Loucy (cell line): ENCODE measurements at regions not wholly inside any gene's neighbourhood (a gene's known extent, or its start where the extent isn't known, plus 50 kb on each side); places are given as distances from the start of the nearest gene placed in this dataset.

Source experiments
- H2AFZ ChIP-seq: fragments of 200-600 bp; sonication (generic); 2 replicates; pipeline ENCODE4 v1.6.0; 2016; ENCODE audit warnings: antibody characterized with exemption, mild to moderate bottlenecking, low read length, moderate library complexity
- H3F3A ChIP-seq: fragments of 200-600 bp; 2 replicates; pipeline ENCODE4 v1.6.0; 2016; ENCODE audit warnings: antibody characterized with exemption, low read depth, mild to moderate bottlenecking
- H3K27me3 ChIP-seq: fragments of 200-600 bp; sonication (generic); 2 replicates; pipeline ENCODE4 v1.6.1; 2014; ENCODE audit warnings: low read length, mild to moderate bottlenecking; ENCODE audit not compliant: insufficient read depth, poor library complexity, severe bottlenecking
- H3K36me3 ChIP-seq: fragments of 200-600 bp; sonication (generic); 2 replicates; pipeline ENCODE4 v1.6.1; 2016; ENCODE audit warnings: low read length; ENCODE audit not compliant: insufficient read depth
- H3K4me1 ChIP-seq: fragments of 200-600 bp; sonication (generic); 2 replicates; pipeline ENCODE4 v1.5.1; 2014; ENCODE audit warnings: low read length, mild to moderate bottlenecking; ENCODE audit not compliant: insufficient read depth, poor library complexity, severe bottlenecking
- H3K4me2 ChIP-seq: fragments of 200-600 bp; sonication (generic); 2 replicates; pipeline ENCODE4 v1.6.0; 2014; ENCODE audit warnings: antibody characterized with exemption, low read length, low read depth, mild to moderate bottlenecking; ENCODE audit not compliant: poor library complexity, severe bottlenecking
- H3K4me3 ChIP-seq: fragments of 200-600 bp; sonication (generic); 2 replicates; pipeline ENCODE4 v1.5.1; 2014; ENCODE audit warnings: low read length, mild to moderate bottlenecking, mixed read lengths; ENCODE audit not compliant: poor library complexity, severe bottlenecking
- H3K79me2 ChIP-seq: fragments of 200-600 bp; sonication (generic); 2 replicates; pipeline ENCODE4 v1.6.1; 2014; ENCODE audit warnings: low read length; ENCODE audit not compliant: insufficient read depth
- H3K9ac ChIP-seq: fragments of 200-600 bp; sonication (generic); 2 replicates; pipeline ENCODE4 v1.6.0; 2014; ENCODE audit warnings: mild to moderate bottlenecking, low read depth, low read length, moderate library complexity; ENCODE audit not compliant: poor library complexity, severe bottlenecking
- H3K9me2 ChIP-seq: fragments of 200-600 bp; sonication (generic); replicated peaks from 2 replicates; pipeline ENCODE4 v1.6.1; 2016; ENCODE audit warnings: low read depth, low read length, mixed read lengths
- H3K9me3 ChIP-seq: fragments of 200-600 bp; sonication (generic); 2 replicates; pipeline ENCODE4 v1.6.1; 2014; ENCODE audit warnings: mild to moderate bottlenecking, antibody characterized with exemption, low read length, low read depth; ENCODE audit not compliant: insufficient read depth
- H4K20me1 ChIP-seq: fragments of 200-600 bp; sonication (generic); 2 replicates; pipeline ENCODE4 v1.6.0; 2014; ENCODE audit warnings: antibody characterized with exemption, low read length, mild to moderate bottlenecking; ENCODE audit not compliant: insufficient read depth, poor library complexity, severe bottlenecking
- EZH2phosphoT487 ChIP-seq: fragments of 200-600 bp; IDR thresholded peaks from 2 replicates; pipeline ENCODE4 v1.6.1; 2018; ENCODE audit warnings: antibody characterized with exemption, mild to moderate bottlenecking, moderate library complexity, borderline replicate concordance
- TF ChIP-seq, protein P1 (sequence below): fragments of 200-600 bp; sonication (generic); conservative IDR thresholded peaks from 2 replicates; pipeline ENCODE4 v1.5.1; 2014; ENCODE audit warnings: mild to moderate bottlenecking, antibody characterized with exemption, low read length

DNA sequence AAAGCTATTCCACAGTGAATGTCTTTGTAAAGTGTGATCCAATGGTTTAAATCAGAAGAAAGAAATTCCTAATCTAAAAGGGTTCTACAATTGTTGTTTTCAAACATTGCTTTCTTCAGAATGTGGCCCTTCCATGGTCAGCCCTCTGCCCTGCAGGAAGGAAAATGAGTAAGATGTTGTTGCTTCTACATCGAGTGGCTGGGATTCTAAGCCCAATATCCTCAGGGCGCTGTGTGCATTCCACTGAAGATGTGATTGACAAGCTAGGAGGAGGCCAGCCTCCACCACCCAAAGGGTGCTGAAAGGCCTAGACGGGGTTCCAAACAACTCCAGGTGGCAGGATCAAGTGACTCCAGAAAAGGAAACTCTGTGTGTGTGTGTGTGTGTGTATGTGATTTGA, 316.9 kb upstream of the TSHZ3 start:
- H3K4me2 ChIP-seq = no peak overlapping the region
- TF ChIP-seq, protein P1, sequence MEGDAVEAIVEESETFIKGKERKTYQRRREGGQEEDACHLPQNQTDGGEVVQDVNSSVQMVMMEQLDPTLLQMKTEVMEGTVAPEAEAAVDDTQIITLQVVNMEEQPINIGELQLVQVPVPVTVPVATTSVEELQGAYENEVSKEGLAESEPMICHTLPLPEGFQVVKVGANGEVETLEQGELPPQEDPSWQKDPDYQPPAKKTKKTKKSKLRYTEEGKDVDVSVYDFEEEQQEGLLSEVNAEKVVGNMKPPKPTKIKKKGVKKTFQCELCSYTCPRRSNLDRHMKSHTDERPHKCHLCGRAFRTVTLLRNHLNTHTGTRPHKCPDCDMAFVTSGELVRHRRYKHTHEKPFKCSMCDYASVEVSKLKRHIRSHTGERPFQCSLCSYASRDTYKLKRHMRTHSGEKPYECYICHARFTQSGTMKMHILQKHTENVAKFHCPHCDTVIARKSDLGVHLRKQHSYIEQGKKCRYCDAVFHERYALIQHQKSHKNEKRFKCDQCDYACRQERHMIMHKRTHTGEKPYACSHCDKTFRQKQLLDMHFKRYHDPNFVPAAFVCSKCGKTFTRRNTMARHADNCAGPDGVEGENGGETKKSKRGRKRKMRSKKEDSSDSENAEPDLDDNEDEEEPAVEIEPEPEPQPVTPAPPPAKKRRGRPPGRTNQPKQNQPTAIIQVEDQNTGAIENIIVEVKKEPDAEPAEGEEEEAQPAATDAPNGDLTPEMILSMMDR = no peak
- no peak for TF ChIP-seq EZH2phosphoT487
- no peaks in the 10 kb centered on the region for H3K9me3 ChIP-seq
- no peaks in the 10 kb centered on the region for H4K20me1 ChIP-seq
- H3K4me1 ChIP-seq = no peaks in the 10 kb centered on the region
- H3K4me3 ChIP-seq = no peak overlapping the region
- no peak overlapping the region for H2AFZ ChIP-seq
- H3F3A ChIP-seq = no peaks in the 10 kb centered on the region
- H3K9ac ChIP-seq = no peak overlapping the region
- no peaks in the 10 kb centered on the region for H3K36me3 ChIP-seq
- no peaks in the 10 kb centered on the region for H3K79me2 ChIP-seq
- no peaks in the 10 kb centered on the region for H3K27me3 ChIP-seq
- no peaks in the 10 kb centered on the region for H3K9me2 ChIP-seq

DNA sequence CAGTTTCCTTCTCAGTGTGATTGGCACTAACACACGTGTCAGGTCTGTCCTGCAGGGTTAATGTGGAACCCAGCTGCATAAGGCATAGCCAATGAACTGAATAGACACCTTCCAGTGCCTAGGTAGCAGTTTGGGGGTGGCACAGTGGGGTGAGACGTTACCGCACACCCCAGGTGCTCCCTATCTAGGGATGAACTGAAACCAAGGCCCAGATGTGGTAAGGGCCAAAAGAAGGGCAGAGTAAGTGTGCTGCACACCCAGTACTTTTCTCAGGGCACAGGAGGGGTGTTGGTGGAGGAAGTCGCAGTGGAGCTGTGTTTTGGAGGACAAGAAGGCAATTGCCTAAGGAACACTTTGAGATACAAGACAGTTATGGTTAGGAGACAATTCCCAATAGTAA, 317.9 kb upstream of the TSHZ3 start:
- TF ChIP-seq EZH2phosphoT487 = no peak
- TF ChIP-seq, protein P1 = no peak
- H3K9me2 ChIP-seq = no peaks in the 10 kb centered on the region
- no peaks in the 10 kb centered on the region for H3F3A ChIP-seq
- H3K36me3 ChIP-seq = no peaks in the 10 kb centered on the region
- H2AFZ ChIP-seq = no peak overlapping the region
- H3K79me2 ChIP-seq = no peaks in the 10 kb centered on the region
- no peak overlapping the region for H3K9ac ChIP-seq
- H3K4me3 ChIP-seq = no peak overlapping the region
- H3K4me2 ChIP-seq = no peak overlapping the region
- H3K4me1 ChIP-seq = no peaks in the 10 kb centered on the region
- H3K27me3 ChIP-seq = no peaks in the 10 kb centered on the region
- no peaks in the 10 kb centered on the region for H4K20me1 ChIP-seq
- 0 out of 2 replicates have a peak, but pooled peaks cover 3% of the 10 kb centered on the region for H3K9me3 ChIP-seq

DNA sequence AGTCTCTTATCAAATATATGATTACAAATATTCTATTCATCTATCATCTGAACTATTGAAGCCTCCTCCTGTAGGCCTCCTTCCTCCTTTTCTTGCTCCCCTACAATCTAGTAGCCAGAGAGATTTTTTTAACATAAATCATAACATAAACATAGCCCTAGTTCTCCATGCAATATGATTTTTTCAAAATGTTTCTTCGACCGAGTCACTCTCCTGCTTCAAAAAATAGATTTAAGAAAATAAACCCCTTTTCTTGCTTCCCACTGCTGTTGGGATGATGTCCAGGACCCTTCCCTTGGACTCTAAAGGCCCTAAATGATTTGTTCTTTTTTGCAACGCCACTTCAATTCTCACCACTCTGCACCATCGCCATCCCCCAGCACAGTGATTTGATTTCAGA, 319.7 kb upstream of the TSHZ3 start:
- Histone ChIP-seq H3K9me3 (0 out of 2 replicates have a peak, but pooled peaks cover 3% of the 10 kb centered on the region), H3K4me2 (no peak overlapping the region), H4K20me1 (no peaks in the 10 kb centered on the region), H2AFZ (no peak overlapping the region), H3F3A (no peaks in the 10 kb centered on the region), H3K4me1 (no peaks in the 10 kb centered on the region), H3K27me3 (no peaks in the 10 kb centered on the region), H3K9me2 (no peaks in the 10 kb centered on the region), H3K79me2 (no peaks in the 10 kb centered on the region), H3K9ac (no peak overlapping the region), H3K36me3 (no peaks in the 10 kb centered on the region), H3K4me3 (no peak overlapping the region)
- TF ChIP-seq EZH2phosphoT487 = no peak
- TF ChIP-seq, protein P1 = no peak
